Neural cell (in vitro differentiated cells): ENCODE measurements at regions not wholly inside any gene's neighbourhood (a gene's known extent, or its start where the extent isn't known, plus 50 kb on each side); places are given as distances from the start of the nearest gene placed in this dataset.

Source experiments
- H2AFZ ChIP-seq: fragments of 200-600, 300-800 bp; sonication (generic), shearing (Covaris generic); 2 replicates; pipeline ENCODE4 v1.6.0; 2014; ENCODE audit warnings: low read depth, mild to moderate bottlenecking, antibody characterized with exemption, low read length, moderate library complexity
- H3F3A ChIP-seq: fragments of 200-600 bp; shearing (Covaris generic); 2 replicates; pipeline ENCODE4 v1.6.1; 2016; ENCODE audit warnings: mild to moderate bottlenecking, moderate library complexity, mixed read lengths, antibody characterized with exemption, low read length; ENCODE audit not compliant: insufficient read depth, poor library complexity, severe bottlenecking
- H3K27ac ChIP-seq: fragments of 200-600, 300-800 bp; sonication (generic), shearing (Covaris generic); 2 replicates; pipeline ENCODE4 v1.5.1; 2014; ENCODE audit warnings: mild to moderate bottlenecking, low read length, moderate library complexity
- H3K27me3 ChIP-seq: fragments of 300-800, 200-600 bp; sonication (generic), shearing (Covaris generic); 2 replicates; pipeline ENCODE4 v1.6.0; 2014; ENCODE audit warnings: mild to moderate bottlenecking, low read depth, low read length, moderate library complexity; ENCODE audit not compliant: insufficient read depth
- H3K36me3 ChIP-seq: fragments of 300-800, 200-600 bp; sonication (generic), shearing (Covaris generic); 2 replicates; pipeline ENCODE4 v1.5.1; 2014; ENCODE audit warnings: mild to moderate bottlenecking, antibody characterized with exemption, low read length, moderate library complexity; ENCODE audit not compliant: insufficient read depth
- H3K4me2 ChIP-seq: fragments of 300-800, 200-600 bp; sonication (generic), shearing (Covaris generic); 2 replicates; pipeline ENCODE4 v1.6.0; 2014; ENCODE audit warnings: mild to moderate bottlenecking, low read length
- H3K4me3 ChIP-seq: fragments of 300-800, 200-600 bp; sonication (generic), shearing (Covaris generic); 2 replicates; pipeline ENCODE4 v1.5.1; 2014; ENCODE audit warnings: mild to moderate bottlenecking, low read length, moderate library complexity
- H3K79me2 ChIP-seq: fragments of 200-600 bp; shearing (Covaris generic); replicated peaks from 2 replicates; pipeline ENCODE4 v1.6.0; 2014; ENCODE audit warnings: mild to moderate bottlenecking, low read length, moderate library complexity; ENCODE audit not compliant: insufficient read depth
- H3K9ac ChIP-seq: fragments of 300-800, 200-600 bp; sonication (generic), shearing (Covaris generic); 2 replicates; pipeline ENCODE4 v1.6.1; 2016; ENCODE audit warnings: mild to moderate bottlenecking, low read length, mixed read lengths
- H3K9me2 ChIP-seq: fragments of 200-600 bp; shearing (Covaris generic); 2 replicates; pipeline ENCODE4 v1.6.1; 2016; ENCODE audit warnings: mild to moderate bottlenecking, low read length, mixed read lengths; ENCODE audit not compliant: insufficient read depth
- H3K9me3 ChIP-seq: fragments of 200-600, 300-800 bp; sonication (generic), shearing (Covaris generic); 2 replicates; pipeline ENCODE4 v1.6.1; 2016; ENCODE audit warnings: mild to moderate bottlenecking, mixed run types, low read length, moderate library complexity, mixed read lengths
- H4K20me1 ChIP-seq: fragments of 200-600 bp; shearing (Covaris generic); 2 replicates; pipeline ENCODE4 v1.6.1; 2016; ENCODE audit warnings: mild to moderate bottlenecking, mixed run types; ENCODE audit not compliant: insufficient read depth
- EP300 ChIP-seq: fragments of 450-650 bp; conservative IDR thresholded peaks from 2 replicates; pipeline ENCODE4 v1.6.1; 2014; ENCODE audit warnings: antibody characterized with exemption, mild to moderate bottlenecking, moderate library complexity; ENCODE audit not compliant: poor library complexity, severe bottlenecking
- EZH2 ChIP-seq: fragments of 200-600, 300-800 bp; shearing (Covaris generic), sonication (generic); IDR thresholded peaks from 2 replicates; pipeline ENCODE4 v1.6.1; 2014; ENCODE audit warnings: antibody characterized with exemption, low read length, borderline replicate concordance, mild to moderate bottlenecking; ENCODE audit not compliant: insufficient read depth, poor library complexity, severe bottlenecking
- MXI1 ChIP-seq: fragments of 450-650 bp; conservative IDR thresholded peaks from 2 replicates; pipeline ENCODE4 v1.6.1; 2014; ENCODE audit warnings: antibody characterized with exemption, mild to moderate bottlenecking; ENCODE audit not compliant: poor library complexity, severe bottlenecking
- POLR2AphosphoS5 ChIP-seq: IDR thresholded peaks from 2 replicates; pipeline ENCODE4 v1.6.1; 2012
- RAD21 ChIP-seq: fragments of 450-650 bp; conservative IDR thresholded peaks from 2 replicates; pipeline ENCODE4 v1.6.1; 2014; ENCODE audit warnings: antibody characterized with exemption, mild to moderate bottlenecking, moderate library complexity
- SMC3 ChIP-seq: fragments of 450-650 bp; conservative IDR thresholded peaks from 2 replicates; pipeline ENCODE4 v1.6.1; 2014; ENCODE audit warnings: antibody characterized with exemption, mild to moderate bottlenecking, moderate library complexity; ENCODE audit not compliant: poor library complexity
- TAF1 ChIP-seq: IDR thresholded peaks from 2 replicates; pipeline ENCODE4 v1.6.1; 2012; ENCODE audit warnings: low read depth
- TF ChIP-seq, protein P1 (sequence below): fragments of 450-650 bp; IDR thresholded peaks from 2 replicates; pipeline ENCODE4 v1.5.1; 2014; ENCODE audit warnings: antibody characterized with exemption, mild to moderate bottlenecking, moderate library complexity; ENCODE audit not compliant: poor library complexity, severe bottlenecking
- TF ChIP-seq, protein P2 (sequence below): IDR thresholded peaks from 2 replicates; pipeline ENCODE4 v1.6.1; 2012; ENCODE audit warnings: borderline replicate concordance

GRCh38 chr16:80164966-80165550, 375.7 kb upstream of the DYNLRB2 start:
- H3K4me2 ChIP-seq = no peak overlapping the region
- no peaks in the 10 kb centered on the region for H4K20me1 ChIP-seq
- H2AFZ ChIP-seq = no peak overlapping the region
- no peak overlapping the region for H3K9ac ChIP-seq
- H3K9me3 ChIP-seq = no peaks in the 10 kb centered on the region
- H3F3A ChIP-seq = no peaks in the 10 kb centered on the region
- peaks cover 7% of the 10 kb centered on the region for H3K27me3 ChIP-seq
- no peak overlapping the region for H3K27ac ChIP-seq
- no peaks in the 10 kb centered on the region for H3K9me2 ChIP-seq
- no peaks in the 10 kb centered on the region for H3K36me3 ChIP-seq
- TF ChIP-seq RAD21 (no peak), POLR2AphosphoS5 (no peak), EZH2 (no peak), TAF1 (no peak), EP300 (no peak), MXI1 (no peak)
- TF ChIP-seq, protein P1, sequence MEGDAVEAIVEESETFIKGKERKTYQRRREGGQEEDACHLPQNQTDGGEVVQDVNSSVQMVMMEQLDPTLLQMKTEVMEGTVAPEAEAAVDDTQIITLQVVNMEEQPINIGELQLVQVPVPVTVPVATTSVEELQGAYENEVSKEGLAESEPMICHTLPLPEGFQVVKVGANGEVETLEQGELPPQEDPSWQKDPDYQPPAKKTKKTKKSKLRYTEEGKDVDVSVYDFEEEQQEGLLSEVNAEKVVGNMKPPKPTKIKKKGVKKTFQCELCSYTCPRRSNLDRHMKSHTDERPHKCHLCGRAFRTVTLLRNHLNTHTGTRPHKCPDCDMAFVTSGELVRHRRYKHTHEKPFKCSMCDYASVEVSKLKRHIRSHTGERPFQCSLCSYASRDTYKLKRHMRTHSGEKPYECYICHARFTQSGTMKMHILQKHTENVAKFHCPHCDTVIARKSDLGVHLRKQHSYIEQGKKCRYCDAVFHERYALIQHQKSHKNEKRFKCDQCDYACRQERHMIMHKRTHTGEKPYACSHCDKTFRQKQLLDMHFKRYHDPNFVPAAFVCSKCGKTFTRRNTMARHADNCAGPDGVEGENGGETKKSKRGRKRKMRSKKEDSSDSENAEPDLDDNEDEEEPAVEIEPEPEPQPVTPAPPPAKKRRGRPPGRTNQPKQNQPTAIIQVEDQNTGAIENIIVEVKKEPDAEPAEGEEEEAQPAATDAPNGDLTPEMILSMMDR = no peak
- TF ChIP-seq, protein P2, sequence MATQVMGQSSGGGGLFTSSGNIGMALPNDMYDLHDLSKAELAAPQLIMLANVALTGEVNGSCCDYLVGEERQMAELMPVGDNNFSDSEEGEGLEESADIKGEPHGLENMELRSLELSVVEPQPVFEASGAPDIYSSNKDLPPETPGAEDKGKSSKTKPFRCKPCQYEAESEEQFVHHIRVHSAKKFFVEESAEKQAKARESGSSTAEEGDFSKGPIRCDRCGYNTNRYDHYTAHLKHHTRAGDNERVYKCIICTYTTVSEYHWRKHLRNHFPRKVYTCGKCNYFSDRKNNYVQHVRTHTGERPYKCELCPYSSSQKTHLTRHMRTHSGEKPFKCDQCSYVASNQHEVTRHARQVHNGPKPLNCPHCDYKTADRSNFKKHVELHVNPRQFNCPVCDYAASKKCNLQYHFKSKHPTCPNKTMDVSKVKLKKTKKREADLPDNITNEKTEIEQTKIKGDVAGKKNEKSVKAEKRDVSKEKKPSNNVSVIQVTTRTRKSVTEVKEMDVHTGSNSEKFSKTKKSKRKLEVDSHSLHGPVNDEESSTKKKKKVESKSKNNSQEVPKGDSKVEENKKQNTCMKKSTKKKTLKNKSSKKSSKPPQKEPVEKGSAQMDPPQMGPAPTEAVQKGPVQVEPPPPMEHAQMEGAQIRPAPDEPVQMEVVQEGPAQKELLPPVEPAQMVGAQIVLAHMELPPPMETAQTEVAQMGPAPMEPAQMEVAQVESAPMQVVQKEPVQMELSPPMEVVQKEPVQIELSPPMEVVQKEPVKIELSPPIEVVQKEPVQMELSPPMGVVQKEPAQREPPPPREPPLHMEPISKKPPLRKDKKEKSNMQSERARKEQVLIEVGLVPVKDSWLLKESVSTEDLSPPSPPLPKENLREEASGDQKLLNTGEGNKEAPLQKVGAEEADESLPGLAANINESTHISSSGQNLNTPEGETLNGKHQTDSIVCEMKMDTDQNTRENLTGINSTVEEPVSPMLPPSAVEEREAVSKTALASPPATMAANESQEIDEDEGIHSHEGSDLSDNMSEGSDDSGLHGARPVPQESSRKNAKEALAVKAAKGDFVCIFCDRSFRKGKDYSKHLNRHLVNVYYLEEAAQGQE = no peak
- no peak overlapping the region for H3K4me3 ChIP-seq
- no peaks in the 10 kb centered on the region for H3K79me2 ChIP-seq

GRCh38 chr16:80163339-80163738, 377.5 kb upstream of the DYNLRB2 start:
- TF ChIP-seq EZH2 (no peak), SMC3 (no peak), MXI1 (no peak), RAD21 (no peak), TAF1 (no peak), POLR2AphosphoS5 (no peak), EP300 (no peak)
- TF ChIP-seq, protein P1 = no peak
- TF ChIP-seq, protein P2 = no peak
- H3K36me3 ChIP-seq = no peaks in the 10 kb centered on the region
- no peak overlapping the region for H2AFZ ChIP-seq
- H3K9ac ChIP-seq = no peak overlapping the region
- no peak overlapping the region for H3K4me3 ChIP-seq
- no peaks in the 10 kb centered on the region for H3F3A ChIP-seq
- no peak overlapping the region for H3K27ac ChIP-seq
- H3K27me3 ChIP-seq = peaks cover 8% of the 10 kb centered on the region
- H4K20me1 ChIP-seq = no peaks in the 10 kb centered on the region
- no peaks in the 10 kb centered on the region for H3K9me2 ChIP-seq
- no peaks in the 10 kb centered on the region for H3K79me2 ChIP-seq
- H3K9me3 ChIP-seq = no peaks in the 10 kb centered on the region
- no peak overlapping the region for H3K4me2 ChIP-seq
